PFSK-1 (cell line): ENCODE measurements at regions not wholly inside any gene's neighbourhood (a gene's known extent, or its start where the extent isn't known, plus 50 kb on each side); places are given as distances from the start of the nearest gene placed in this dataset.

ENCODE experiments used
- POLR2AphosphoS5 ChIP-seq: IDR thresholded peaks from 2 replicates; pipeline ENCODE4 v1.6.1; 2012; ENCODE audit warnings: low read depth, mild to moderate bottlenecking, control low read depth, low read length, moderate library complexity
- REST ChIP-seq, 2 experiments: IDR thresholded peaks; 2 replicates each; pipeline versions ENCODE4 v1.6.1 to v1.8.0; 2011 to 2012; ENCODE audit warnings: low read depth in 2 of 2, low read length in 2 of 2, control low read depth in 1 of 2, inconsistent platforms in 1 of 2, mild to moderate bottlenecking in 1 of 2, moderate library complexity in 1 of 2; ENCODE audit not compliant: insufficient read depth in 1 of 2
- SIN3A ChIP-seq: IDR thresholded peaks from 2 replicates; pipeline ENCODE4 v1.6.1; 2012; ENCODE audit warnings: mild to moderate bottlenecking, low read length, moderate library complexity, borderline replicate concordance; ENCODE audit not compliant: insufficient read depth
- TAF1 ChIP-seq: IDR thresholded peaks from 2 replicates; pipeline ENCODE4 v1.6.1; 2012; ENCODE audit warnings: low read length, control low read depth, borderline replicate concordance; ENCODE audit not compliant: insufficient read depth

GRCh38 chr12:68420225-68421010, 88.3 kb upstream of the MDM1 start:
- TF ChIP-seq POLR2AphosphoS5 (no peak), SIN3A (no peak), TAF1 (no peak), REST (IDR thresholded peaks at IDR 0.05; ENCODE audit: insufficient read depth in 1 of 2, low read depth in 2 of 2, low read length in 2 of 2) (no peak)
